ENCODE measurements at regions not wholly inside any gene's neighbourhood (a gene's known extent, or its start where the extent isn't known, plus 50 kb on each side); places are given as distances from the start of the nearest gene placed in this dataset.

- Histone ChIP-seq H3K36me3 (ENCODE audit: control insufficient read depth, insufficient read depth, low read length) (no peaks in the 10 kb centered on the region; the same call in 1 of the 2 replicates), H3K4me1 (ENCODE audit: control insufficient read depth, insufficient read depth, low read length) (no peaks in the 10 kb centered on the region), H3K9me3 (ENCODE audit: control insufficient read depth, insufficient read depth, low read depth, low read length) (peaks cover 12% of the 10 kb centered on the region; the same call in 1 of the 2 replicates), H3K27me3 (ENCODE audit: control insufficient read depth, insufficient read depth, low read length) (no peaks in the 10 kb centered on the region), H3K27ac (ENCODE audit: low read length) (peak overlapping the region; percentile 29; the same call in 1 of the 2 replicates), H3K4me3 (ENCODE audit: low read depth in 2 of 2, low read length in 2 of 2) (no peak overlapping the region)
- intact Hi-C loops (cut with micrococcal nuclease; ENCODE audit: unreplicated experiment) (no loop called here), in situ Hi-C loops (cut with HindIII; ENCODE audit: low pct_unique_long_range_greater_than_20kb, low sequenced_read_pairs) (no loop called here)
- TF ChIP-seq REST (IDR thresholded peaks at IDR 0.05; ENCODE audit: insufficient read depth in 1 of 2, low read depth in 2 of 2, low read length in 1 of 2), result no peak
- TF ChIP-seq SIN3A (IDR thresholded peaks at IDR 0.05; ENCODE audit: borderline replicate concordance, insufficient read depth, low read depth, low read length), result no peak
- no peak for TF ChIP-seq POLR2AphosphoS5 (IDR thresholded peaks at IDR 0.05; ENCODE audit: low read depth, low read length)
- no peak for TF ChIP-seq CTCF (IDR thresholded peaks at IDR 0.05)
- TF ChIP-seq TCF7L2 (IDR thresholded peaks at IDR 0.05; ENCODE audit: low read depth, low read length), result no peak
- POLR2A ChIA-PET, result no interaction called here
- CTCF ChIA-PET, result no interaction called here
- ATAC-seq (no peak), DNase-seq (ENCODE audit: low read depth, low spot score) (no peak)
- BruUV-seq (replicated peaks), result no TSS peak
Observed at GRCh38 chr5:92580814-92581213, 1000.2 kb downstream of the NR2F1-AS1 start.

GRCh38 chr5:92574023-92574422 is 1007.0 kb downstream of the NR2F1-AS1 start:
- CTCF ChIA-PET, result no interaction called here
- no peak overlapping the region for H3K4me3 ChIP-seq (ENCODE audit: low read depth in 2 of 2, low read length in 2 of 2)
- ATAC-seq (no peak), DNase-seq (ENCODE audit: low read depth, low spot score) (no peak)
- in situ Hi-C loops (cut with HindIII; ENCODE audit: low pct_unique_long_range_greater_than_20kb, low sequenced_read_pairs) (no loop called here), intact Hi-C loops (cut with micrococcal nuclease; ENCODE audit: unreplicated experiment) (no loop called here)
- no peaks in the 10 kb centered on the region for H3K27me3 ChIP-seq (ENCODE audit: control insufficient read depth, insufficient read depth, low read length)
- H3K27ac ChIP-seq (ENCODE audit: low read length), result peak overlapping the region; percentile 48; the same call in 1 of the 2 replicates
- no peaks in the 10 kb centered on the region; the same call in 1 of the 2 replicates for H3K4me1 ChIP-seq (ENCODE audit: control insufficient read depth, insufficient read depth, low read length)
- POLR2A ChIA-PET, result no interaction called here
- H3K36me3 ChIP-seq (ENCODE audit: control insufficient read depth, insufficient read depth, low read length), result no peaks in the 10 kb centered on the region; the same call in 1 of the 2 replicates
- H3K9me3 ChIP-seq (ENCODE audit: control insufficient read depth, insufficient read depth, low read depth, low read length), result peaks cover 31% of the 10 kb centered on the region; the same call in 1 of the 2 replicates
- BruUV-seq (replicated peaks), result no TSS peak
- TF ChIP-seq CTCF (IDR thresholded peaks at IDR 0.05) (no peak), REST (IDR thresholded peaks at IDR 0.05; ENCODE audit: insufficient read depth in 1 of 2, low read depth in 2 of 2, low read length in 1 of 2) (no peak), SIN3A (IDR thresholded peaks at IDR 0.05; ENCODE audit: borderline replicate concordance, insufficient read depth, low read depth, low read length) (no peak), TCF7L2 (IDR thresholded peaks at IDR 0.05; ENCODE audit: low read depth, low read length) (no peak), POLR2AphosphoS5 (IDR thresholded peaks at IDR 0.05; ENCODE audit: low read depth, low read length) (no peak)
